Esophagus squamous epithelium (tissue), 5 donors: ENCODE measurements at regions not wholly inside any gene's neighbourhood (a gene's known extent, or its start where the extent isn't known, plus 50 kb on each side); places are given as distances from the start of the nearest gene placed in this dataset.

ENCODE experiments used
- DNase-seq: peaks from one replicate; lab custom pipeline; 2025; lab: John Stamatoyannopoulos, UW
- H3K27ac ChIP-seq, 4 donors: fragments of 200-600 bp; sonication (generic); one replicate each; pipeline ENCODE4 v1.5.1; 2016 to 2019; ENCODE audit warnings: mild to moderate bottlenecking in 1 of 4
- H3K27me3 ChIP-seq, 4 donors: fragments of 200-600 bp; sonication (generic); 1 replicate in 3 of 4; 2 replicates in 1 of 4; pipeline versions ENCODE4 v1.5.1 to v1.6.0; 2017 to 2021; ENCODE audit warnings: antibody characterized with exemption in 1 of 4
- H3K36me3 ChIP-seq, 3 donors: fragments of 200-600 bp; sonication (generic); one replicate each; pipeline ENCODE4 v1.5.1; 2016 to 2019
- H3K4me1 ChIP-seq, 3 donors: fragments of 200-600 bp; sonication (generic); one replicate each; pipeline ENCODE4 v1.5.1; 2017 to 2019
- H3K4me3 ChIP-seq, 4 donors: fragments of 200-600 bp; sonication (generic); 1 replicate in 3 of 4; 2 replicates in 1 of 4; pipeline ENCODE4 v1.5.1; 2016 to 2019; ENCODE audit warnings: mild to moderate bottlenecking in 2 of 4, moderate library complexity in 1 of 4
- H3K9me3 ChIP-seq, 3 donors: fragments of 200-600 bp; sonication (generic); one replicate each; pipeline ENCODE4 v1.5.1; 2016 to 2019
- CTCF ChIP-seq, 6 experiments: fragments of 450-650 bp in 4 of 6; fragments of 200-600 bp in 2 of 6; sonication (generic) in 2 of 6; IDR thresholded peaks; one replicate each; pipeline ENCODE4 v1.5.1; 2016 to 2019; ENCODE audit warnings: antibody characterized with exemption in 6 of 6, mild to moderate bottlenecking in 4 of 6, moderate library complexity in 4 of 6
- POLR2A ChIP-seq, 4 donors: fragments of 450-650 bp; IDR thresholded peaks; one replicate each; pipeline ENCODE4 v1.6.1; 2017; ENCODE audit warnings: antibody characterized with exemption in 4 of 4, mild to moderate bottlenecking in 4 of 4, moderate library complexity in 3 of 4
- WGBS, 2 donors: methylation state at CpG; one replicate each; pipeline ENCODE4 v1.1.5; 2018; 5-methylcytosine and 5-hydroxymethylcytosine counted together
- intact Hi-C: fragments of 100-400 bp; cut with DNase I; formaldehyde crosslinking; loops from one replicate; pipeline ENCODE4 v1.15.0; 2022
- donor health status: DM: yes; HTN: yes; CAD: no.

GRCh38 chr4:13208558-13209193, 275.5 kb downstream of the RAB28 start:
- Histone ChIP-seq H3K9me3 (no peaks in the 10 kb centered on the region), H3K4me1 (no peaks in the 10 kb centered on the region), H3K4me3 (no peak overlapping the region), H3K27ac (no peak overlapping the region), H3K27me3 (no peaks in the 10 kb centered on the region), H3K36me3 (no peaks in the 10 kb centered on the region)
- TF ChIP-seq CTCF (IDR thresholded peaks at IDR 0.05): no peak
- no peak for TF ChIP-seq POLR2A (IDR thresholded peaks at IDR 0.05)
- WGBS, 2 donors: 81 to 88% methylated on average over 3 of the region's 3 CpGs
- no peak for DNase-seq
- intact Hi-C loops: no loop called here

- no peaks in the 10 kb centered on the region for H3K27me3 ChIP-seq
- no peak for TF ChIP-seq CTCF (IDR thresholded peaks at IDR 0.05)
- TF ChIP-seq POLR2A (IDR thresholded peaks at IDR 0.05): no peak
- H3K9me3 ChIP-seq: no peaks in the 10 kb centered on the region
- no peaks in the 10 kb centered on the region for H3K4me1 ChIP-seq
- no peaks in the 10 kb centered on the region for H3K36me3 ChIP-seq
- DNase-seq: no peak
- no peak overlapping the region for H3K27ac ChIP-seq
- 65 to 76% methylated on average over 1 of the region's 1 CpG for WGBS, 2 donors
- no peak overlapping the region for H3K4me3 ChIP-seq
- intact Hi-C loops: no loop called here
Observed at GRCh38 chr4:13207226-13207625, 276.9 kb downstream of the RAB28 start.

- intact Hi-C loops: no loop called here
- Histone ChIP-seq H3K9me3 (no peaks in the 10 kb centered on the region), H3K4me1 (no peaks in the 10 kb centered on the region), H3K27me3 (no peaks in the 10 kb centered on the region), H3K27ac (no peak overlapping the region), H3K36me3 (no peaks in the 10 kb centered on the region), H3K4me3 (no peak overlapping the region)
- TF ChIP-seq CTCF (IDR thresholded peaks at IDR 0.05) (no peak), POLR2A (IDR thresholded peaks at IDR 0.05) (no peak)
- 89 to 95% methylated on average over 1 of the region's 1 CpG for WGBS, 2 donors
- no peak for DNase-seq
Observed at GRCh38 chr4:13203101-13203500, 281.0 kb downstream of the RAB28 start.

- Histone ChIP-seq H3K4me1 (no peaks in the 10 kb centered on the region), H3K36me3 (no peaks in the 10 kb centered on the region), H3K27ac (no peak overlapping the region), H3K27me3 (no peaks in the 10 kb centered on the region), H3K4me3 (no peak overlapping the region), H3K9me3 (no peaks in the 10 kb centered on the region)
- intact Hi-C loops: no loop called here
- no peak for TF ChIP-seq CTCF (IDR thresholded peaks at IDR 0.05)
- no peak for TF ChIP-seq POLR2A (IDR thresholded peaks at IDR 0.05)
- no peak for DNase-seq
- WGBS, 2 donors: 80 to 83% methylated on average over 1 of the region's 1 CpG
Observed at GRCh38 chr4:13202701-13203100, 281.4 kb downstream of the RAB28 start.

- intact Hi-C loops: no loop called here
- Histone ChIP-seq H3K36me3 (no peaks in the 10 kb centered on the region), H3K9me3 (no peaks in the 10 kb centered on the region), H3K27me3 (no peaks in the 10 kb centered on the region), H3K4me1 (no peaks in the 10 kb centered on the region), H3K4me3 (no peak overlapping the region), H3K27ac (no peak overlapping the region)
- WGBS, 2 donors: 65 to 82% methylated on average over 3 of the region's 3 CpGs
- TF ChIP-seq CTCF (IDR thresholded peaks at IDR 0.05) (no peak), POLR2A (IDR thresholded peaks at IDR 0.05) (no peak)
- DNase-seq: no peak
Observed at GRCh38 chr4:13201241-13201640, 282.9 kb downstream of the RAB28 start.
